Hepatocyte (in vitro differentiated cells): ENCODE measurements at regions not wholly inside any gene's neighbourhood (a gene's known extent, or its start where the extent isn't known, plus 50 kb on each side); places are given as distances from the start of the nearest gene placed in this dataset.

Source experiments
- DNase-seq: peaks from one replicate; pipeline ENCODE4 v3.0.0-alpha.2; 2016; ENCODE audit warnings: low spot score
- H2AFZ ChIP-seq: fragments of 200-600 bp; sonication (generic); 2 replicates; pipeline ENCODE4 v1.6.0; 2016; ENCODE audit warnings: antibody characterized with exemption, mild to moderate bottlenecking
- H3K27ac ChIP-seq: fragments of 200-600 bp; sonication (generic); 2 replicates; pipeline ENCODE4 v1.5.1; 2016; ENCODE audit warnings: mild to moderate bottlenecking
- H3K27me3 ChIP-seq: fragments of 200-600 bp; sonication (generic); 2 replicates; pipeline ENCODE4 v1.6.1; 2016
- H3K36me3 ChIP-seq: fragments of 200-600 bp; sonication (generic); replicated peaks from 2 replicates; pipeline ENCODE4 v1.5.1; 2016; ENCODE audit warnings: low read depth; ENCODE audit not compliant: insufficient read depth
- H3K4me1 ChIP-seq: fragments of 200-600 bp; sonication (generic); 2 replicates; pipeline ENCODE4 v1.5.1; 2016; ENCODE audit warnings: mild to moderate bottlenecking, moderate library complexity; ENCODE audit not compliant: insufficient read depth
- H3K4me2 ChIP-seq: fragments of 200-600 bp; sonication (generic); 2 replicates; pipeline ENCODE4 v1.6.0; 2016
- H3K4me3 ChIP-seq: fragments of 200-600 bp; sonication (generic); 2 replicates; pipeline ENCODE4 v1.5.1; 2016; ENCODE audit warnings: mild to moderate bottlenecking
- H3K79me2 ChIP-seq: fragments of 200-600 bp; sonication (generic); 2 replicates; pipeline ENCODE4 v1.6.0; 2017; ENCODE audit warnings: mild to moderate bottlenecking
- H3K9me2 ChIP-seq: fragments of 200-600 bp; sonication (generic); replicated peaks from 2 replicates; pipeline ENCODE4 v1.6.0; 2017; ENCODE audit warnings: mild to moderate bottlenecking; ENCODE audit not compliant: insufficient read depth
- H3K9me3 ChIP-seq: fragments of 200-600 bp; sonication (generic); 2 replicates; pipeline ENCODE4 v1.5.1; 2016; ENCODE audit warnings: low read depth, mild to moderate bottlenecking
- H4K20me1 ChIP-seq: fragments of 200-600 bp; sonication (generic); 2 replicates; pipeline ENCODE4 v1.6.0; 2016; ENCODE audit warnings: mild to moderate bottlenecking; ENCODE audit not compliant: insufficient read depth, poor library complexity, severe bottlenecking
- EZH2 ChIP-seq: fragments of 200-600 bp; sonication (generic); IDR thresholded peaks from 2 replicates; pipeline ENCODE4 v1.6.1; 2016; ENCODE audit warnings: antibody characterized with exemption, mild to moderate bottlenecking, borderline replicate concordance
- EZH2phosphoT487 ChIP-seq: fragments of 200-600 bp; sonication (generic); IDR thresholded peaks from one replicate; pipeline ENCODE4 v1.6.1; 2018; ENCODE audit warnings: antibody characterized with exemption, mild to moderate bottlenecking, low read depth, moderate library complexity; ENCODE audit not compliant: unreplicated experiment, severe bottlenecking
- WGBS: methylation state at CpG from one replicate; pipeline ENCODE4 v1.1.6; 2016; ENCODE audit warnings: low lambda C conversion rate; ENCODE audit errors: missing lambda C conversion rate; 5-methylcytosine and 5-hydroxymethylcytosine counted together
- TF ChIP-seq, protein P1 (sequence below): fragments of 200-600 bp; sonication (generic); IDR thresholded peaks from 2 replicates; pipeline ENCODE4 v1.5.1; 2016; ENCODE audit warnings: antibody characterized with exemption, mild to moderate bottlenecking; ENCODE audit not compliant: poor library complexity

DNA sequence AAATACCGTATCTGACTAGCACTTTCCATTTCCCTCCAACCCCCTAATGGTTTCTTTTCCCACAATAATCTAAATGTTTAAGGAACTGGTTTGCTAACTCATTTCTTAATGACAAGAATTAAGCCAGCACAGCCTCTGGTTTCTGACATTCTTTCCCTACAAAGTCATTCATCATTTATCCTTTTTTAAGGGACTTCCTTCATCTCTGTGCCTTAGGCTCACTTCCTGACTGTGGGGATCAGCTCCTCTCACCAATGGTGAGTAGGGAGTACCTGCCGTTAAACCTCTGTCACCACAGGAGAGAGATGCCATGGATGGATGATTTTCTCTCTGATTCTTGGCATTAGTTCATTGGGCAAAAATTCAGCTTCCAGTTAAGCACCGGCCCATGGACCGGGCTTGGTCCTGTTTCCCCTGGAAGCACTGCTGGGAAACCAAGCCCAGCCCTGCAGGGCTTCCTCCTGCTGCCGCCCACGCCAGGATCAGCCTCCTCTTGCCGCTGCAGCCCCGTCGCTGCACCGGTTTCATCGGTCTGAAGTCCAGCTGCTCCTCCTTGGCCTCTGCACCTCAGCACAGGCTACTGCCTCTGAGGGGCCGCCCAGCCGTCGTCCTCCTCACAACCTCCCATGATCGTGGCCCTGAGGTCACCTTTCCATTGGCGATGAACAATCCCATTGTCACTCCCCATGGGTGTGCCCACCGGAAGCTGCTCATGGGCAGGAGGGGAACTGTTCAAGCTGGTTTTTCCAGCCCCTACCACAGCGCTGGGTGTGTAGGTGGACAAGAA, 64.0 kb upstream of the ZNF516 start:
- H3K27ac ChIP-seq: no peak overlapping the region
- WGBS: 75% methylated on average over 18 of the region's 18 CpGs
- H3K4me1 ChIP-seq: peaks cover 5% of the 10 kb centered on the region
- no peak overlapping the region for H3K4me2 ChIP-seq
- H3K9me3 ChIP-seq: no peaks in the 10 kb centered on the region
- H3K4me3 ChIP-seq: no peak overlapping the region
- H3K36me3 ChIP-seq: no peaks in the 10 kb centered on the region
- no peak overlapping the region for H2AFZ ChIP-seq
- H3K79me2 ChIP-seq: no peaks in the 10 kb centered on the region
- DNase-seq: peak; percentile 37
- H3K9me2 ChIP-seq: no peaks in the 10 kb centered on the region
- TF ChIP-seq, protein P1, sequence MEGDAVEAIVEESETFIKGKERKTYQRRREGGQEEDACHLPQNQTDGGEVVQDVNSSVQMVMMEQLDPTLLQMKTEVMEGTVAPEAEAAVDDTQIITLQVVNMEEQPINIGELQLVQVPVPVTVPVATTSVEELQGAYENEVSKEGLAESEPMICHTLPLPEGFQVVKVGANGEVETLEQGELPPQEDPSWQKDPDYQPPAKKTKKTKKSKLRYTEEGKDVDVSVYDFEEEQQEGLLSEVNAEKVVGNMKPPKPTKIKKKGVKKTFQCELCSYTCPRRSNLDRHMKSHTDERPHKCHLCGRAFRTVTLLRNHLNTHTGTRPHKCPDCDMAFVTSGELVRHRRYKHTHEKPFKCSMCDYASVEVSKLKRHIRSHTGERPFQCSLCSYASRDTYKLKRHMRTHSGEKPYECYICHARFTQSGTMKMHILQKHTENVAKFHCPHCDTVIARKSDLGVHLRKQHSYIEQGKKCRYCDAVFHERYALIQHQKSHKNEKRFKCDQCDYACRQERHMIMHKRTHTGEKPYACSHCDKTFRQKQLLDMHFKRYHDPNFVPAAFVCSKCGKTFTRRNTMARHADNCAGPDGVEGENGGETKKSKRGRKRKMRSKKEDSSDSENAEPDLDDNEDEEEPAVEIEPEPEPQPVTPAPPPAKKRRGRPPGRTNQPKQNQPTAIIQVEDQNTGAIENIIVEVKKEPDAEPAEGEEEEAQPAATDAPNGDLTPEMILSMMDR: no peak
- TF ChIP-seq EZH2: no peak
- no peaks in the 10 kb centered on the region for H3K27me3 ChIP-seq
- no peaks in the 10 kb centered on the region for H4K20me1 ChIP-seq

DNA sequence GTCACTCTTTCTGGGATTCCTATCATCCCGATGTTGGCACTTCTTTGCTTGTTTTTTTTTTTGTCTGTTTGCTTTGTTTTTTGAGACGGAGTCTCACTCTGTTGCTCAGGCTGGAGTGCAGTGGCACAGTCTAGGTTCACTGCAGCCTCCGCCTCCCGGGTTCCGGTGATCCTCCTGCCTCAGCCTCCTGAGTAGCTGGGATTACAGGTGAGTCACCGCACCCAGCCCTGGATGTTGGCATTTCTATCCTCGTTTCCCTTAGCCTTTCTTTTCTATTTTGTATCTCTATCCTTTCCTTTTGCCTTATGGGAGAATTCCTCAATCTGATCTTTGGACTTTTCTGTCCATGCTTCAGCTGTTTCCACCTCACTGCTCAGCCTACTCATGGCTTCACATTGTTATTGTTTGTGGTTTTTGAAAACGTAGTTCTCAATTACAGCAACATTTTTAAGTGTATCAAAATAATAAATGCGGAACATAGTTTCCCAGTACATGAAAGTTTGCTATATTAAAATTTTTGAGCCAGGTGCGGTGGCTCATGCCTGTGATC, 62.1 kb upstream of the ZNF516 start:
- TF ChIP-seq, protein P1: no peak
- TF ChIP-seq EZH2 (no peak), EZH2phosphoT487 (no peak)
- Histone ChIP-seq H3K27ac (no peak overlapping the region), H3K36me3 (no peaks in the 10 kb centered on the region), H3K9me3 (no peaks in the 10 kb centered on the region), H3K4me2 (no peak overlapping the region), H3K4me3 (no peak overlapping the region), H4K20me1 (no peaks in the 10 kb centered on the region), H3K27me3 (no peaks in the 10 kb centered on the region), H3K4me1 (peaks cover 5% of the 10 kb centered on the region), H3K9me2 (no peaks in the 10 kb centered on the region), H3K79me2 (no peaks in the 10 kb centered on the region), H2AFZ (no peak overlapping the region)
- 79% methylated on average over 10 of the region's 10 CpGs for WGBS
- no peak for DNase-seq

DNA sequence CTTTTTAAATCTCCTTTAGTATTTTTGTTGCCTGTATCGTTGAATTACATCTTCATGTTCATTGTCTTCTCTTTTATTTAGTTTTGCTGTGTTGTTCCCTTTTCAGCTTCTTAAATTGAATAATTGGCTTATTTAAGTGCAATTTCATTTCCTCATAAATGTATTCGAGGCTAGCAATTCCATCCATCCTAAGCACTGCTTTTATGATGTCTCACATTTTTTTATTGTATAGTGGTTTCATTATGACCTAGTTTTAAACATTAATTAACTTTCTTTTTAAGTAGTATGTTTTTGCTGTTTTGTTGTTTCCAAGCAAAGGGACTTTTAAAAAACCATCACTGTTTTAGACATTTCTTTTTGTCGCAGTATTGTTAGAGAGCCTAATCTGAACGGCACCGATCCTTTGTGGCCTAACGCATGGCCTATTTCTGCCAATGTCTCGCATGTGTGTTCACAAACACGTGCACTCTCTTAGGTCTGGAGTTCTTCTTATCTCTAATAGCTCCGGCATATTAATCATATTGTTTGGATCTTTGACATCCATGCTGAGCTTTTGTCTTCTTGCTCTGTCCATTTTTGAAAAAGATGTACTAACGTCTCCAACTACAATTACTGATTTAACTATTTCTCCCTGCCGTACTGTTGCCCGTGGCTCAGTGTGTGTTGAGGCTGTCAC, 59.6 kb upstream of the ZNF516 start:
- no peak overlapping the region for H3K4me2 ChIP-seq
- H3K9me3 ChIP-seq: no peaks in the 10 kb centered on the region
- no peak overlapping the region for H2AFZ ChIP-seq
- no peak overlapping the region for H3K27ac ChIP-seq
- TF ChIP-seq, protein P1: no peak
- TF ChIP-seq EZH2: no peak
- no peak for TF ChIP-seq EZH2phosphoT487
- no peaks in the 10 kb centered on the region for H4K20me1 ChIP-seq
- DNase-seq: no peak
- H3K4me1 ChIP-seq: peaks cover 5% of the 10 kb centered on the region
- H3K79me2 ChIP-seq: no peaks in the 10 kb centered on the region
- H3K4me3 ChIP-seq: no peak overlapping the region
- 81% methylated on average over 12 of the region's 12 CpGs for WGBS
- no peaks in the 10 kb centered on the region for H3K9me2 ChIP-seq
- H3K36me3 ChIP-seq: no peaks in the 10 kb centered on the region
- no peaks in the 10 kb centered on the region for H3K27me3 ChIP-seq
